ENCODE measurements at regions not wholly inside any gene's neighbourhood (a gene's known extent, or its start where the extent isn't known, plus 50 kb on each side); places are given as distances from the start of the nearest gene placed in this dataset.

GRCh38 chr3:87044409-87044808, 53.5 kb upstream of the VGLL3 start:
- no peak for TF ChIP-seq POLR2AphosphoS5 (IDR thresholded peaks at IDR 0.05; ENCODE audit: insufficient read depth, low read depth, low read length)
- TF ChIP-seq JUN (IDR thresholded peaks at IDR 0.05; ENCODE audit: borderline replicate concordance, insufficient read depth, insufficient read length, low read depth) = no peak
- TF ChIP-seq MAX (IDR thresholded peaks at IDR 0.05; ENCODE audit: insufficient read depth, insufficient read length) = no peak
- no peak for TF ChIP-seq FOS (IDR thresholded peaks at IDR 0.05; ENCODE audit: borderline replicate concordance, insufficient read depth, low read length)
- no peak for TF ChIP-seq POLR2A (IDR thresholded peaks at IDR 0.05; ENCODE audit: low read depth, low read length)
- no peak for TF ChIP-seq EZH2 (IDR thresholded peaks at IDR 0.05; ENCODE audit: borderline replicate concordance, low read depth, low read length, severe bottlenecking)
- no peak for TF ChIP-seq MYC (IDR thresholded peaks at IDR 0.05; ENCODE audit: low read depth, low read length)
- no peak for TF ChIP-seq CTCF (IDR thresholded peaks at IDR 0.05; ENCODE audit: extremely low read depth in 1 of 2, insufficient read depth in 1 of 2, low read depth in 1 of 2, low read length in 2 of 2)
- TF ChIP-seq GATA2 (IDR thresholded peaks at IDR 0.05; ENCODE audit: insufficient read depth, insufficient read length, low read depth, low read length) = no peak
- Histone ChIP-seq H3K4me1 (ENCODE audit: control insufficient read depth, extremely low read depth, insufficient read depth, low read length) (no peaks in the 10 kb centered on the region), H3K4me2 (ENCODE audit: insufficient read depth, low read length) (no peak overlapping the region), H3K36me3 (ENCODE audit: control insufficient read depth in 2 of 2, extremely low read depth in 1 of 2, insufficient read depth in 2 of 2, low read length in 2 of 2) (no peaks in the 10 kb centered on the region), H3K79me2 (ENCODE audit: control insufficient read depth, insufficient read depth, low read length) (no peaks in the 10 kb centered on the region), H3K27ac (ENCODE audit: insufficient read depth, low read depth, low read length) (no peak overlapping the region), H2AFZ (ENCODE audit: low read depth, low read length) (no peak overlapping the region), H3K27me3 (ENCODE audit: control insufficient read depth in 2 of 2, insufficient read depth in 2 of 2, low read length in 2 of 2) (peaks cover 0 to 3% of the 10 kb centered on the region in 2 experiments), H3K9ac (replicated peaks; ENCODE audit: extremely low read depth, insufficient read depth, low read length) (no peak overlapping the region), H3K9me3 (replicated peaks; ENCODE audit: control insufficient read depth, insufficient read depth, low read length) (no peaks in the 10 kb centered on the region), H4K20me1 (replicated peaks; ENCODE audit: control insufficient read depth, extremely low read depth, insufficient read depth, low read length) (no peaks in the 10 kb centered on the region), H3K9me1 (replicated peaks; ENCODE audit: control insufficient read depth, extremely low read depth, insufficient read depth, low read length) (no peaks in the 10 kb centered on the region), H3K4me3 (replicated peaks in 1 of 3; ENCODE audit: insufficient read depth in 1 of 3, low read depth in 1 of 3, low read length in 3 of 3) (no peak overlapping the region)
- no TSS peak for BruUV-seq (replicated peaks)
- FAIRE-seq (no peak), DNase-seq (ENCODE audit: low read depth, low spot score) (no peak)
- ChIA-PET POLR2A (no interaction called here), CTCF (no interaction called here)
- dilution Hi-C loops (cut with MboI; ENCODE audit: extremely low pct_ligation_motif_present, low sequenced_read_pairs) = no loop called here
- intact Hi-C loops (cut with micrococcal nuclease) = no loop called here
